NT2/D1 (cell line): ENCODE measurements at regions not wholly inside any gene's neighbourhood (a gene's known extent, or its start where the extent isn't known, plus 50 kb on each side); places are given as distances from the start of the nearest gene placed in this dataset.

Source experiments
- DNase-seq: peaks from one replicate; pipeline ENCODE4 v3.0.0-alpha.2; 2011; ENCODE audit warnings: low read depth, low spot score
- H3K27me3 ChIP-seq: 2 replicates; pipeline ENCODE4 v1.6.0; 2011; ENCODE audit warnings: mild to moderate bottlenecking; ENCODE audit not compliant: insufficient read length, insufficient read depth
- H3K36me3 ChIP-seq: 2 replicates; pipeline ENCODE4 v1.6.1; 2011; ENCODE audit warnings: mild to moderate bottlenecking, low read length, mixed read lengths; ENCODE audit not compliant: insufficient read depth, insufficient read length
- H3K4me1 ChIP-seq: 2 replicates; pipeline ENCODE4 v1.5.1; 2011; ENCODE audit not compliant: insufficient read depth, insufficient read length
- H3K4me3 ChIP-seq: 2 replicates; pipeline ENCODE4 v1.5.1; 2011; ENCODE audit warnings: low read depth; ENCODE audit not compliant: insufficient read length
- H3K9ac ChIP-seq: 2 replicates; pipeline ENCODE4 v1.6.0; 2011; ENCODE audit warnings: low read depth; ENCODE audit not compliant: insufficient read length
- H3K9me3 ChIP-seq: 2 replicates; pipeline ENCODE4 v1.5.1; 2011; ENCODE audit warnings: mild to moderate bottlenecking, low read length; ENCODE audit not compliant: insufficient read depth
- SUZ12 ChIP-seq: IDR thresholded peaks from 2 replicates; pipeline ENCODE4 v1.6.1; 2011; ENCODE audit not compliant: insufficient read length, insufficient read depth; ENCODE audit errors: extremely low read depth
- YY1 ChIP-seq: IDR thresholded peaks from 2 replicates; pipeline ENCODE4 v1.6.1; 2011; ENCODE audit not compliant: insufficient read length, insufficient read depth
- ZNF274 ChIP-seq: IDR thresholded peaks from 2 replicates; pipeline ENCODE4 v1.6.1; 2011; ENCODE audit warnings: mild to moderate bottlenecking, low read depth, low read length

DNA sequence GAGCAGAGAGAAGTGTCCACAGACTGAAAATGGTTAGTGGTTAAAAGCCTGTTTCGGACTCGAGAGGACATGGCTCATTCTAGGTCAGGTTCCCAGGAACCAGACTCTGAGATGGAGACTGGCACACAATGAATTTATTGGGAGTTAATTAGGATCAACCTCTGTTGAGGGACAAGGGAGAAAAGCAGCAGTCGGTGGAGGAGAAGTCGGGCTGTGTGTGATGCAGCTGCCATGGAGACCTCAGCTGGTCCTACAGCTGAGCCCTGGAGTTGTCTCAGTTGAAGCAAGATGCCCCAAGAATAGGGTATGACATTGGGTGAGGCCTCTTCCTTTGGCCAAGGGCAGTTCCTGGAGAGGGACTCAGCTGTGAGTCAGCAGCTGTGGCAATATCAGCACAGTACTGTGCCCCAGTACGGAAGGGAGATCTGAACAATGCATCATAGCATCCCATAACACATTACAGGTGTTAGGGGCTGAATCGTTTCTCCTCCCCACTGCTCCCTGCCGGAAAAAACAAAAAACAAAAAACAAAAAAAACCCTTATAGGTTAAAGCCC is 105.4 kb downstream of the ABHD5 start:
- Histone ChIP-seq H3K36me3 (no peaks in the 10 kb centered on the region), H3K4me1 (no peaks in the 10 kb centered on the region), H3K9me3 (no peaks in the 10 kb centered on the region), H3K27me3 (no peaks in the 10 kb centered on the region), H3K4me3 (no peak overlapping the region), H3K9ac (no peak overlapping the region)
- no peak for TF ChIP-seq ZNF274
- no peak for TF ChIP-seq SUZ12
- TF ChIP-seq YY1 = no peak
- no peak for DNase-seq

DNA sequence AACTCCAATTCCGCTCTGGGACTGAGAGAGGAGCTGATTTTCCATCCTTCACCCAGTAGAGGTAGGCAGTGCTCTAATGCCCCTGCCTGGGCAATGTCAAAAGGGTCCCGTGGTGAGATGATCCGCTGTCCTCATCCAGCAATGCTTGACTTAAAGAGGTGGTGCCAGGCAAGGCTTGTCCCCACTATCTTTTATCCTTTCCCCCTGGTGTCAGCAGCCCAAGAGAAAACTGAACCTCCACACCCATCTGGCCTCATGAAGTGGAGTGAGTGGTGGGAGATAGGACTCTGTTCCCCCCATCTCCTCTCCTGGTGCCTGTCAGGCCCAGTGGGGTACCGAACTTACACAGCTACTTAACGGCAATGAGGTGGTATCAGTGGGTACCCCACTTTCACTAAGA is 107.1 kb downstream of the ABHD5 start:
- Histone ChIP-seq H3K36me3 (no peaks in the 10 kb centered on the region), H3K4me3 (no peak overlapping the region), H3K27me3 (no peaks in the 10 kb centered on the region), H3K9ac (no peak overlapping the region), H3K9me3 (no peaks in the 10 kb centered on the region), H3K4me1 (no peaks in the 10 kb centered on the region)
- no peak for DNase-seq
- TF ChIP-seq SUZ12 (no peak), ZNF274 (no peak), YY1 (no peak)

DNA sequence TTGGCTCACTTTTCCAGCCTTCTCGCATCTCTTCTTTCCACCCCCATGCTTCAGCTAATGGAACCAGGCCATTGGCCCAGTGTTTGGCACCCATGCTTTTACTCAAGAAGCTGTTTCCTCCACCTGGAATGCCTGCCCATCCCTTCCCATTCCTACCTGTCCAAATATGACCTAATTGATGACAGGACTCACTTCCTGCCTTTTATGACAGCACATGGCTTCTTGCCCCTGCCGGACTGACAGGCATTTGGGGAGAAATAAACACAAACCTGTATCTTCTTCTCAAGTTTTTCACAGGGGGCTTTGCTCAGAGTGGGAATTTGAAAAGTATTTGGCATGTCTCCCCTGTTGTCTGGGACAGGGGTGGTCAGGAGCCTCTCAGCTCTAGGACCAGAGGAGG is 120.1 kb downstream of the ABHD5 start:
- Histone ChIP-seq H3K36me3 (no peaks in the 10 kb centered on the region), H3K4me1 (no peaks in the 10 kb centered on the region), H3K4me3 (no peak overlapping the region), H3K27me3 (no peaks in the 10 kb centered on the region), H3K9me3 (no peaks in the 10 kb centered on the region), H3K9ac (no peak overlapping the region)
- DNase-seq = no peak
- TF ChIP-seq ZNF274 = no peak
- no peak for TF ChIP-seq SUZ12
- TF ChIP-seq YY1 = no peak

DNA sequence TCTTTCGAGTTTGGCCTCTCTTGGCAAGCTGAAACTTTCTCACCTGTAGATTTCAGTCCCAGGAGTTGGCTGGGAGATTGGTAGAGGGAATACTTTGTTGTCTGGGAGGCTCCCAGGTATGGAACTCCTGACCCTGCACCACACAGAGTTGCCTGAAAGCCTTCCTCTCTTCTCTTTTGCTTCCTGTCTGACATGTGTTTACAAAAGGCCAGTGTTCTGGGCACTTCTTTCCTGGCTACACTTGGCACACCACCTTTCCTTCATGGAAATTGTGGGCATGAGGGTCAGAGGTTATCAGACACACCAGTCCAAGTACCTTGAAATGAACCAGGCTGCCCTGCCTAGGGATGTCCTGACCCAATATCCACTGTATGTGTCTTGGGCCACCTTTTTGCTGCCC is 123.7 kb downstream of the ABHD5 start:
- Histone ChIP-seq H3K9ac (no peak overlapping the region), H3K36me3 (no peaks in the 10 kb centered on the region), H3K4me1 (no peaks in the 10 kb centered on the region), H3K27me3 (peaks cover 2% of the 10 kb centered on the region), H3K4me3 (no peak overlapping the region), H3K9me3 (no peaks in the 10 kb centered on the region)
- no peak for TF ChIP-seq ZNF274
- no peak for TF ChIP-seq YY1
- TF ChIP-seq SUZ12 = no peak
- DNase-seq = no peak

DNA sequence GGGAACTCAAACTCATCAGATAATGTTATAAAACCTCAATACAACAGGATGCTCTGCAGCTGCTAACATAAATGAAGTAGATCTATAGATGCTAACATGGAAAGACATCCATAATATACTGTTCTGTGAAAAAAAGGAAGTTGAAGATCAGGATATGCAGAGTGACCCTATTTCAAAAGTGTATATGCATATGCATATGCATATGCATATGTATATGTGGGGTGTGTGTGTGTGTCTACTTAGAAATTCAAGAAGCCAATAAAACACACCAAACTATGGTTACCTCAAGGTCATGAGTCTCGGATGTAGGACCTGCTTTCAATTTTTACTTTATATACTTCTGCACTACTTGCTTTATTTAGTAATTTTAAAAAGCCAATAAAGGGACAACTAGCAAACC is 125.6 kb downstream of the ABHD5 start:
- Histone ChIP-seq H3K9ac (no peak overlapping the region), H3K9me3 (no peaks in the 10 kb centered on the region), H3K36me3 (no peaks in the 10 kb centered on the region), H3K4me1 (no peaks in the 10 kb centered on the region), H3K4me3 (no peak overlapping the region), H3K27me3 (peaks cover 2% of the 10 kb centered on the region)
- no peak for TF ChIP-seq YY1
- no peak for TF ChIP-seq SUZ12
- TF ChIP-seq ZNF274 = no peak
- no peak for DNase-seq

DNA sequence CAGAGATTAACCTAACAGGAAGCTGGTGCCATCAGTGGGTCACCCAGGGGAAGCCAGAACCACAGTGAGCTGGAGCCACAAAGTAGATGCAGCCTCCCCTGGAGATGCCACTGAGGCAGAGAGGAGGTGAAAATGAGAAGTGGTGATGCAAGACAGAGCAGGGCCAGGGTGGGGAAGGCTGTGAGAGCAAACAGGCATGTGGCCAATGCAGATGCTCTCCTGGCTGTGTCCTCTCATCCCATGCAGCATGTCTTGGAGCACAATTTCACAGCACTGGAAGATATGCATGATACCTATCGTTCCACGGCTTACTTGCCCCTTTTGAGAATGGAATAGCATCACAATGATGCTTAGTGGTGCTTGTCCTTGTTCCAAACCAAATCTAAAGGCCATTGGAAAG is 126.3 kb downstream of the ABHD5 start:
- DNase-seq = no peak
- Histone ChIP-seq H3K4me3 (no peak overlapping the region), H3K9me3 (no peaks in the 10 kb centered on the region), H3K27me3 (peaks cover 2% of the 10 kb centered on the region), H3K9ac (no peak overlapping the region), H3K4me1 (no peaks in the 10 kb centered on the region), H3K36me3 (no peaks in the 10 kb centered on the region)
- TF ChIP-seq SUZ12 (no peak), YY1 (no peak), ZNF274 (no peak)

DNA sequence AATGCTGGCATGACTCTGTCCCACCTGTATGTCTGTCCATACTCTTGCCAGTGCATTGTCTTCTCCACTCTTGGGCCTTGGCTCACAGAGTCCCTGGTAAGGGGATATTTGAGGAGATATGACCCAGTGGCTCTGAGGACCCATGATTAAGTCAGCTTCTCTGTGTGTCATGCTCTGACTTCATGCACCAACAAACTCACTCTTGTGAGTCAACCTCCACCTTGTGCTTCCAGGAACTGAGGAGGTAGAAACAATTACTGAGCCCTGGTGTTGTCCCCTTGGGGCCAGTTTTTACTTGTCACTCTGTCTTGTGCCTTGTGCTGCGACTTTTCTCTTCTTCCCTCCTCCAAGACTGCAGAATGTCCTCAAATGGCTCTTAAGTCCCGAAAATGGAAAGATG is 127.1 kb downstream of the ABHD5 start:
- Histone ChIP-seq H3K9me3 (no peaks in the 10 kb centered on the region), H3K27me3 (peaks cover 2% of the 10 kb centered on the region), H3K36me3 (no peaks in the 10 kb centered on the region), H3K9ac (no peak overlapping the region), H3K4me3 (no peak overlapping the region), H3K4me1 (no peaks in the 10 kb centered on the region)
- no peak for DNase-seq
- no peak for TF ChIP-seq ZNF274
- TF ChIP-seq YY1 = no peak
- no peak for TF ChIP-seq SUZ12

DNA sequence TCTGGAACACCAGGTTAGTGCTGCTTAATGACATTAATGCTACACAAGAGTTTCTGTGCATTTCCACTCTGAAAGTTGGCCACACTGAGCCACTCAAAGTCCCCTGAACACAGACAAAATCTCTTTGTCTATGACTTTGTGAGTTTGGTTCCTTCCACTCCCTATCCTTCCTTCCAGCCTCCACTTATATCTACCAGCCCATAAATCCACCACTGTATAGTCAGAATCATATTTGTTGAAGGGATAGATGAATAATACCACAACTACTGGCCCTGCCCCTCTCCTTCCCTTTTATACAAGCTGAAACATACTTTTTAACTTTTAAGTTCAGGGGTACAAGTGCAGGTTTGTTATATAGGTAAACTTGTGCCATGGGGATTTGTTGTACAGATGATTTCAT is 127.5 kb downstream of the ABHD5 start:
- Histone ChIP-seq H3K36me3 (no peaks in the 10 kb centered on the region), H3K4me1 (no peaks in the 10 kb centered on the region), H3K9ac (no peak overlapping the region), H3K27me3 (peaks cover 2% of the 10 kb centered on the region), H3K4me3 (no peak overlapping the region), H3K9me3 (no peaks in the 10 kb centered on the region)
- DNase-seq = no peak
- no peak for TF ChIP-seq SUZ12
